ENCODE measurements at regions not wholly inside any gene's neighbourhood (a gene's known extent, or its start where the extent isn't known, plus 50 kb on each side); places are given as distances from the start of the nearest gene placed in this dataset.

GRCh38 chr11:71330996-71331395 is 78.6 kb upstream of the SHANK2 start:
- Histone ChIP-seq H3K4me1 (replicated peaks in 1 of 2; ENCODE audit: control insufficient read depth in 2 of 2, insufficient read depth in 2 of 2, low read length in 2 of 2) (no peaks in the 10 kb centered on the region), H3K4me2 (ENCODE audit: insufficient read depth, low read length) (no peak overlapping the region), H3K27ac (ENCODE audit: extremely low read depth, low read depth, low read length) (no peak overlapping the region), H4K20me1 (replicated peaks; ENCODE audit: control insufficient read depth, insufficient read depth, low read length) (no peaks in the 10 kb centered on the region), H3K36me3 (ENCODE audit: control insufficient read depth, insufficient read depth, low read length) (no peaks in the 10 kb centered on the region), H3K9ac (ENCODE audit: insufficient read depth in 1 of 2, low read depth in 2 of 2, low read length in 2 of 2) (no peak overlapping the region), H3K4me3 (no peak overlapping the region), H2AFZ (ENCODE audit: low read depth, low read length) (no peak overlapping the region), H3K9me1 (ENCODE audit: control insufficient read depth, insufficient read depth, low read length) (no peaks in the 10 kb centered on the region), H3K79me2 (ENCODE audit: control insufficient read depth, insufficient read depth, low read length) (no peaks in the 10 kb centered on the region), H3K27me3 (ENCODE audit: control insufficient read depth in 2 of 2, insufficient read depth in 2 of 2, low read length in 2 of 2) (peaks cover 0 to 19% of the 10 kb centered on the region in 2 experiments; a peak in 2 of 5 replicates), H3K9me3 (replicated peaks; ENCODE audit: control insufficient read depth, insufficient read depth, low read depth, low read length) (no peaks in the 10 kb centered on the region)
- WGBS (ENCODE audit: insufficient coverage, low coverage, missing lambda C conversion rate): 0% methylated on average over 3 of the region's 3 CpGs
- in situ Hi-C loops (cut with MboI): no loop called here
- intact Hi-C loops (cut with micrococcal nuclease): no loop called here
- POLR2A ChIA-PET: no interaction called here
- ATAC-seq (no peak), DNase-seq (ENCODE audit: extremely low read depth in 1 of 4, low spot score in 3 of 4) (no peak), FAIRE-seq (no peak)
- BruUV-seq (replicated peaks): no TSS peak
- CTCF ChIA-PET (ENCODE audit: low intra/inter-chr PET ratio): no interaction called here
- TF ChIP-seq ZNF165 (CRISPR knock-in tag; IDR thresholded peaks at IDR 0.05; ENCODE audit: borderline replicate concordance) (no peak), HNRNPUL1 (IDR thresholded peaks at IDR 0.05; ENCODE audit: low read length) (no peak), ZSCAN29 (IDR thresholded peaks at IDR 0.05) (no peak), ZNF609 (CRISPR knock-in tag; IDR thresholded peaks at IDR 0.05; ENCODE audit: borderline replicate concordance) (no peak), ZBTB1 (CRISPR knock-in tag; IDR thresholded peaks at IDR 0.05; ENCODE audit: borderline replicate concordance, low read depth) (no peak), SOX6 (IDR thresholded peaks at IDR 0.05) (no peak), TFE3 (CRISPR knock-in tag; IDR thresholded peaks at IDR 0.05) (no peak), ZNF79 (CRISPR knock-in tag; IDR thresholded peaks at IDR 0.05; ENCODE audit: low read depth) (no peak)
- TF ChIP-seq, protein P1, sequence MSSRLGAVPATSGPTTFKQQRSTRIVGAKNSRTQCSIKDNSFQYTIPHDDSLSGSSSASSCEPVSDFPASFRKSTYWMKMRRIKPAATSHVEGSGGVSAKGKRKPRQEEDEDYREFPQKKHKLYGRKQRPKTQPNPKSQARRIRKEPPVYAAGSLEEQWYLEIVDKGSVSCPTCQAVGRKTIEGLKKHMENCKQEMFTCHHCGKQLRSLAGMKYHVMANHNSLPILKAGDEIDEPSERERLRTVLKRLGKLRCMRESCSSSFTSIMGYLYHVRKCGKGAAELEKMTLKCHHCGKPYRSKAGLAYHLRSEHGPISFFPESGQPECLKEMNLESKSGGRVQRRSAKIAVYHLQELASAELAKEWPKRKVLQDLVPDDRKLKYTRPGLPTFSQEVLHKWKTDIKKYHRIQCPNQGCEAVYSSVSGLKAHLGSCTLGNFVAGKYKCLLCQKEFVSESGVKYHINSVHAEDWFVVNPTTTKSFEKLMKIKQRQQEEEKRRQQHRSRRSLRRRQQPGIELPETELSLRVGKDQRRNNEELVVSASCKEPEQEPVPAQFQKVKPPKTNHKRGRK (tag; IDR thresholded peaks at IDR 0.05): no peak
- TF ChIP-seq, protein P2, sequence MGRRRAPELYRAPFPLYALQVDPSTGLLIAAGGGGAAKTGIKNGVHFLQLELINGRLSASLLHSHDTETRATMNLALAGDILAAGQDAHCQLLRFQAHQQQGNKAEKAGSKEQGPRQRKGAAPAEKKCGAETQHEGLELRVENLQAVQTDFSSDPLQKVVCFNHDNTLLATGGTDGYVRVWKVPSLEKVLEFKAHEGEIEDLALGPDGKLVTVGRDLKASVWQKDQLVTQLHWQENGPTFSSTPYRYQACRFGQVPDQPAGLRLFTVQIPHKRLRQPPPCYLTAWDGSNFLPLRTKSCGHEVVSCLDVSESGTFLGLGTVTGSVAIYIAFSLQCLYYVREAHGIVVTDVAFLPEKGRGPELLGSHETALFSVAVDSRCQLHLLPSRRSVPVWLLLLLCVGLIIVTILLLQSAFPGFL (CRISPR knock-in tag; IDR thresholded peaks at IDR 0.05): no peak
- TF ChIP-seq, protein P3, sequence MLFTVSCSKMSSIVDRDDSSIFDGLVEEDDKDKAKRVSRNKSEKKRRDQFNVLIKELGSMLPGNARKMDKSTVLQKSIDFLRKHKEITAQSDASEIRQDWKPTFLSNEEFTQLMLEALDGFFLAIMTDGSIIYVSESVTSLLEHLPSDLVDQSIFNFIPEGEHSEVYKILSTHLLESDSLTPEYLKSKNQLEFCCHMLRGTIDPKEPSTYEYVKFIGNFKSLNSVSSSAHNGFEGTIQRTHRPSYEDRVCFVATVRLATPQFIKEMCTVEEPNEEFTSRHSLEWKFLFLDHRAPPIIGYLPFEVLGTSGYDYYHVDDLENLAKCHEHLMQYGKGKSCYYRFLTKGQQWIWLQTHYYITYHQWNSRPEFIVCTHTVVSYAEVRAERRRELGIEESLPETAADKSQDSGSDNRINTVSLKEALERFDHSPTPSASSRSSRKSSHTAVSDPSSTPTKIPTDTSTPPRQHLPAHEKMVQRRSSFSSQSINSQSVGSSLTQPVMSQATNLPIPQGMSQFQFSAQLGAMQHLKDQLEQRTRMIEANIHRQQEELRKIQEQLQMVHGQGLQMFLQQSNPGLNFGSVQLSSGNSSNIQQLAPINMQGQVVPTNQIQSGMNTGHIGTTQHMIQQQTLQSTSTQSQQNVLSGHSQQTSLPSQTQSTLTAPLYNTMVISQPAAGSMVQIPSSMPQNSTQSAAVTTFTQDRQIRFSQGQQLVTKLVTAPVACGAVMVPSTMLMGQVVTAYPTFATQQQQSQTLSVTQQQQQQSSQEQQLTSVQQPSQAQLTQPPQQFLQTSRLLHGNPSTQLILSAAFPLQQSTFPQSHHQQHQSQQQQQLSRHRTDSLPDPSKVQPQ (CRISPR knock-in tag; IDR thresholded peaks at IDR 0.05; ENCODE audit: borderline replicate concordance): no peak
